Activated CD8-positive, alpha-beta T cell treated with anti-CD3 and anti-CD28 coated beads, Interleukin-2, amount 10 ng/mL, durations not matched to agents 7 days and 5 days (primary cell): ENCODE measurements at regions not wholly inside any gene's neighbourhood (a gene's known extent, or its start where the extent isn't known, plus 50 kb on each side); places are given as distances from the start of the nearest gene placed in this dataset.

Experiments
- ATAC-seq: fragments of 150-1000 bp; cut with Tn5 transposase; one replicate; pipeline ENCODE4 v1.10.0; 2021; ENCODE audit warnings: moderate library complexity
- CTCF ChIA-PET: fragments of 350-600 bp; sonication (Branson Sonifier 250); formaldehyde crosslinking; loops from one replicate; lab custom pipeline; 2021; ENCODE audit warnings: antibody characterized with exemption; lab: Charles Lee
- POLR2A ChIA-PET: fragments of 350-600 bp; sonication (Branson Sonifier 250); formaldehyde crosslinking; loops from one replicate; lab custom pipeline; 2021; ENCODE audit warnings: antibody characterized with exemption; lab: Charles Lee
- DNase-seq: peaks from one replicate; pipeline ENCODE4 v3.0.0-alpha.2; 2020
- H3K27ac Mint-ChIP-seq: one replicate; pipeline ENCODE4 v1.8.0; 2021; ENCODE audit warnings: mild to moderate bottlenecking, mixed read lengths
- H3K27me3 Mint-ChIP-seq: one replicate; pipeline ENCODE4 v1.8.0; 2021; ENCODE audit warnings: low read depth, mixed read lengths
- H3K36me3 Mint-ChIP-seq: one replicate; pipeline ENCODE4 v1.8.0; 2021; ENCODE audit warnings: low read depth, mixed read lengths
- H3K4me1 Mint-ChIP-seq: one replicate; pipeline ENCODE4 v1.8.0; 2021; ENCODE audit warnings: low read depth, mixed read lengths
- H3K4me3 Mint-ChIP-seq: one replicate; pipeline ENCODE4 v1.8.0; 2021; ENCODE audit warnings: mild to moderate bottlenecking, mixed read lengths
- H3K9me3 Mint-ChIP-seq: one replicate; pipeline ENCODE4 v1.8.0; 2022; ENCODE audit warnings: mixed read lengths; ENCODE audit not compliant: insufficient read depth

DNA sequence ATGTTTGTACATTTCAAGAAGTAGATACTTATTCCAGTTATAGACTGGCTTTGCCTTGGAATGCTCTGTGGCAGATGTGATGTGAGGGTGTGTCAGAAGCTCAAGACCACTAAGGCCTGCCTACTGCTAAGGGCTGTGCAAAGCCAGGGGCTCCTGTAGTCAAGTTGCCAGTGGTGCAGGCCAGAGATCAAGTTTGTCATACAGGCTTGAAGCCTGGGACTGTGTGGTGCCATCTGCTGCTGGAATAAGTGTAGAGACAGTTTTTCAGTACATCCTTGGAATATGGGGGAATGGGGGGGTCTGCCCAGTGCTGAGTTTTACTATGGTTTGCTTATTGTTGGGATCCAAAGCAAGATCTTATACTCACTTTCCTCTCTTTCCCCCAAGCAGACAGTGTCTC, 649.9 kb upstream of the FOXG1 start:
- POLR2A ChIA-PET: no interaction called here
- H3K27me3 Mint-ChIP-seq: no peaks in the 10 kb centered on the region
- CTCF ChIA-PET: no interaction called here
- H3K4me1 Mint-ChIP-seq: no peaks in the 10 kb centered on the region
- H3K27ac Mint-ChIP-seq: no peak overlapping the region
- no peak for DNase-seq
- H3K36me3 Mint-ChIP-seq: no peaks in the 10 kb centered on the region
- H3K4me3 Mint-ChIP-seq: no peak overlapping the region
- ATAC-seq: no peak
- peaks cover 9% of the 10 kb centered on the region for H3K9me3 Mint-ChIP-seq

DNA sequence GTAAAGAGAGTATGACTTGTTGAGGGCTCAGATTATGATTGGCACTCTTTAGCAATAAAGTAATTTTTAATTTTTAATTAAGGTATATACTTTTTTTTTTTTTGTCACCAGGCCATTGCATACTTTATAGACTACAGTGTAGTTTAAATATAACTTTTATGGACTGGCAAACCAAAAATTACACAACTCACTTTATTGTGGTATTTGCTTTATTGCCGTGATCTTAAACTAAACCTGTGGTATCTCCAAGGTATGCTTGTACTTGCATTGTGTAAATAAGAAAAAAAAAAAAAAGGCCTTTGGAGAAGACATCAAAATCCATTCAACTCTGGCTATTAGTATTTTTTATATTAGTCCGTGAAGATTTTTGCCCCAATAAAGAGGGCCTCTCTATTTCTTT, 646.7 kb upstream of the FOXG1 start:
- no peak for ATAC-seq

DNA sequence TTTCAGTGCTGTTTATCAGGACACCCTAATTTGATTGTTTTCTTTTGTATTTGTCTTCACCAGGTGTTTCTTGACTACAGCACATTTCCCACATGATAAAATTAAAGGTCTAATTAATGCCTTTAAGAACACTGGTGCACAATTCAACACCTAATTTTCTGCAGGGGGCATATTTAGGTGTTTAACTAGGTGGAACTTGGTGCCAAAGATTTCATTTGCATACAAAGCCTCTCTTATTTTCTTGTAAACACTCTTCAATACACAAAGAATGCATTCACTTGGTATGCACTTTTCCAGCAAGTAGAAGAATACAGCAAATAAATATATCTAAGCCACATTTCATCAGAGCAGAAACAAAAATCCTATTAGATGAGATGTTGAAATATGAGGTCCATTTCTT, 646.2 kb upstream of the FOXG1 start:
- DNase-seq (no peak), ATAC-seq (no peak)
- ChIA-PET POLR2A (no interaction called here), CTCF (no interaction called here)
- H3K36me3 Mint-ChIP-seq: no peaks in the 10 kb centered on the region
- H3K27me3 Mint-ChIP-seq: no peaks in the 10 kb centered on the region
- no peak overlapping the region for H3K27ac Mint-ChIP-seq
- no peak overlapping the region for H3K4me3 Mint-ChIP-seq
- H3K4me1 Mint-ChIP-seq: no peaks in the 10 kb centered on the region
- peaks cover 25% of the 10 kb centered on the region for H3K9me3 Mint-ChIP-seq

More for the DNA sequence above, 646.7 kb upstream of the FOXG1 start:
- ChIA-PET POLR2A (no interaction called here), CTCF (no interaction called here)
- H3K4me3 Mint-ChIP-seq: no peak overlapping the region
- no peaks in the 10 kb centered on the region for H3K27me3 Mint-ChIP-seq
- no peaks in the 10 kb centered on the region for H3K4me1 Mint-ChIP-seq
- DNase-seq: no peak
- H3K9me3 Mint-ChIP-seq: peaks cover 25% of the 10 kb centered on the region
- H3K36me3 Mint-ChIP-seq: no peaks in the 10 kb centered on the region
- H3K27ac Mint-ChIP-seq: no peak overlapping the region

DNA sequence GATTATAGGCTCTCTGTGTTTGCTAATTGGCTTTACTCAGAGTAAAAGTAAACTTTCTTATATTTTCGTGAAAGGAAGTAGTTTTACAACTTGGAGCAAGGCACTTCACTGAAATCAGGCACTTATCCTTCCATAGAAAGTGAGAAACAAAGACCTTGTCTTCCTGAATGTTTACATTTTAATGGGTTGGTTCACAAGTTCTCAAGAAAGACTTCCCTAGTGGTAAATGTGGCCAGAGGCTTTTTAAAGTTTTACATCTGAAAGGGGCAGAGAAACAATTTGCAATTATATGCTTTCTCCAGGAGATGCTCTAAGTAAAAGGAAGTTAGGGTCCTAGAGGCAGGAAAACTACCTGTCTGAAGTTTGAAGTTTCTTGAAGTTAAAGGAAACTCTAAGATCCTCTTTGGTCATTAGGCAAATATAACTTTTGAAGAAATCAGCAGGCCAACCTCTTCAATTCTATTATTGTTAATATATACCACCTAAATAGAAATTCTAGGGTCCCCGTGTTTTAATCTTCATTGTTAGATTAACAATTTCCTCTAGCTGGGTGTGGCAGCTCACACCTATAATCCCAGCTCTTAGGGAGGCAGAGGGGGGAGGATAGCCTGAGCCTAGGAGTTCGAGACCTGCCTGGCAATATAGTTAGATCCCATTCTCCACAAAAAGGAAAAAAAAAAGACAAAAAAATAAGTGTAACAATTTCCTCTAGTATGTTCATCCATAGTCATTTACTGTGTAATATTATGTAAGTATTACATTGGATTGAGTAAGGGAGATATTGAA, 644.9 kb upstream of the FOXG1 start:
- Mint-ChIP-seq H3K9me3 (peaks cover 19% of the 10 kb centered on the region), H3K36me3 (no peaks in the 10 kb centered on the region), H3K27ac (no peak overlapping the region), H3K4me3 (no peak overlapping the region), H3K4me1 (no peaks in the 10 kb centered on the region), H3K27me3 (no peaks in the 10 kb centered on the region)
- ATAC-seq: no peak
- ChIA-PET CTCF (no interaction called here), POLR2A (no interaction called here)
- DNase-seq: no peak

DNA sequence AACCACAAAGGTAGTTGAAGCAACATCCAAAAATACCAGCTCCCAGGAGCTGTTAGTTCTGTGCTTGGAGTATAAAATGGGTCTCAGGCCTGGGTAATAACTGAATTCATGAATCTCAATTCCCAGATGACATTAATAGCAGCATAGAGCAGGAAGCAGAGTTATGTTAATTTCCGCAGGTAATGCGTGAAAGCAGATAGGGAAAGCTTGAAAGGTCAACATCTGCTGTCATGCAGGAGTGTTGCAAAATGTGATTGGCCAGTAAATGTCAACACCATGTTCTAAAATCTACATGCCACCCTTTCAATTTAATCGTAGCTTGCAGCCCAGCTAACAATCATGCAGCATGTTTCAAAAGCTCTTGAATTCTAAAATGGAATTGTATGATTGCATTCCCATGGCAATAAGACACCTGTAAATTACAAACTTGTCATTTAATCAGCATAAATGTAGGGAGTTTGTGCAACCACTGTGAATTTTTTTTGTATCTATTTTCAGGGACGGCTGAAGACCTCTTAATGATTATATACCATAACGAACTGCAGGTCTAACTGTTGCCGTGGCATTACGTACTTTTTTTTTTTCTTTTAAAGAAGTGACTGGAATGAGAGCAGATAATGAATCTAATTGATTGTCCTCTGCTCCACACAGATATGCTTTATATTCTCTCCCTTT, 635.8 kb upstream of the FOXG1 start:
- POLR2A ChIA-PET: no interaction called here
- H3K4me3 Mint-ChIP-seq: no peak overlapping the region
- H3K27me3 Mint-ChIP-seq: no peaks in the 10 kb centered on the region
- ATAC-seq: no peak
- H3K36me3 Mint-ChIP-seq: no peaks in the 10 kb centered on the region
- peaks cover 17% of the 10 kb centered on the region for H3K9me3 Mint-ChIP-seq
- DNase-seq: no peak
- CTCF ChIA-PET: no interaction called here
- H3K27ac Mint-ChIP-seq: no peak overlapping the region
- no peaks in the 10 kb centered on the region for H3K4me1 Mint-ChIP-seq

DNA sequence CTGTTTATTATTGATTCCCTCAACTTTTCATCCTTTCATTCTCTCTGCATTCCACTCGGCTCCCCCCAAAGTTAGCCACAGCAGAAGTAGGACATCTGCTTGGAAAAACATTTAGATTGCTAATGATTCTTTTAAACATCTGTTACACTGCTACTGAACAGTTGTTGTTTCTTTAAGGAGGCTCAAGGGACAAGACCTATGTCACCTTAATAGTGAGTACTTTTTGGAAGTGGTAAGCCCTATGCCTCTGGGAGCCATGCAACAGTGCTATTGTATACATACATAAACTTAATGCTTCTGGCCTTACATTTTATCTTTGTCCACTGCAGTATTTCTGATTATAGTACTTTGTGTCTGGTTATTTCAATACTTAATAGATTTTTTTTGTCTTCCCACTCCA, 628.2 kb upstream of the FOXG1 start:
- no peak overlapping the region for H3K4me3 Mint-ChIP-seq
- DNase-seq (no peak), ATAC-seq (no peak)
- H3K27me3 Mint-ChIP-seq: no peaks in the 10 kb centered on the region
- ChIA-PET CTCF (no interaction called here), POLR2A (no interaction called here)
- H3K36me3 Mint-ChIP-seq: no peaks in the 10 kb centered on the region
- peaks cover 10% of the 10 kb centered on the region for H3K9me3 Mint-ChIP-seq
- H3K27ac Mint-ChIP-seq: no peak overlapping the region
- no peaks in the 10 kb centered on the region for H3K4me1 Mint-ChIP-seq

DNA sequence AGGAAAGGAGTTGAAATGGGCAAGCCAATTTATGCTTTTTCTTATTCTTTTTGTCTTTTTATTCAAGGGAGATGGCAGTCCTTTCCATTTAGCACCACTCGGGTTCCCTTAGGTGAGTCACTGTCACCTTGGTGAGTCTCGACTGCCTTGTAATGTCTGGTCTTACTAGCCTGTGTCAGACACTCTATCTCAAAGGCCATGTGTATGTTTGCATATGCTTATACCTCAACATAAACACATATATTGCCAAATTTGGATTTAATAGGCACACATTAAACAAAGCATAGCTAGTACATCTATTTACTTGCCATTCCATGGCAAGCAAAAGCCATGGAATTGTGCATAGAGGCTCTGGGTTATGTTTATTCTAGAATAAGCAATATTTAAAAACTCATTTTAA, 624.9 kb upstream of the FOXG1 start:
- Mint-ChIP-seq H3K4me3 (no peak overlapping the region), H3K27ac (no peak overlapping the region), H3K4me1 (no peaks in the 10 kb centered on the region), H3K36me3 (no peaks in the 10 kb centered on the region), H3K9me3 (peaks cover 5% of the 10 kb centered on the region), H3K27me3 (no peaks in the 10 kb centered on the region)
- POLR2A ChIA-PET: no interaction called here
- DNase-seq (no peak), ATAC-seq (no peak)
- CTCF ChIA-PET: no interaction called here

DNA sequence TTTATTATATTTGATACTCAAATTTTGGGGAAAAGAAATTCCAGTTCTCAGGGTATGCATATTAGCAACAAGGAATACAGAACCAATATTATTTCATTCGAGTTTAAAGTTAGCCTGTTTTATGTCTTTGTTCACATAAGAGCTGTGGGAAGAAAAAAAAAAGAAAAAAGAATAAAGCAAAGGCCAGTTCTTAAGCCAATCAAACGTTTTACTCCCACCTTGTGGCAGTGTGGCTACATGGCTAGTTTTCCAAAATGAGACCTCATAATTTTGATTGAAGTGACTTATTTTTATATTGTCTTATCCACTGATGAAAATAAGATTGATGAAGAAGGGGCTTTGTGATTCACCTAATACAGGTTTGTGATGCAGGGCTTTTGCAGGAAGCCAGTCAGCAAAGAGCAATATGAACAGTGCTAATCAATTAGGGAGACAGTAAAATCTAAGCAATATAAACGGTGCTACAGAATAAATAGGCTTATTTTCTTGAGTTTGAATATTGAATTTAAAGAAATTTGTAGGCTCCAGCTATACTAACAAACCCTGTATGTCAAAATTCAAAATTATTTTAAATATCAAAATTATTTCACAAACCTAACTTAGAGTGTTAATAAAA, 624.1 kb upstream of the FOXG1 start:
- ATAC-seq: no peak
- Mint-ChIP-seq H3K27ac (no peak overlapping the region), H3K4me1 (no peaks in the 10 kb centered on the region), H3K9me3 (peaks cover 8% of the 10 kb centered on the region), H3K36me3 (no peaks in the 10 kb centered on the region), H3K27me3 (no peaks in the 10 kb centered on the region), H3K4me3 (no peak overlapping the region)
- ChIA-PET CTCF (no interaction called here), POLR2A (no interaction called here)
- no peak for DNase-seq

DNA sequence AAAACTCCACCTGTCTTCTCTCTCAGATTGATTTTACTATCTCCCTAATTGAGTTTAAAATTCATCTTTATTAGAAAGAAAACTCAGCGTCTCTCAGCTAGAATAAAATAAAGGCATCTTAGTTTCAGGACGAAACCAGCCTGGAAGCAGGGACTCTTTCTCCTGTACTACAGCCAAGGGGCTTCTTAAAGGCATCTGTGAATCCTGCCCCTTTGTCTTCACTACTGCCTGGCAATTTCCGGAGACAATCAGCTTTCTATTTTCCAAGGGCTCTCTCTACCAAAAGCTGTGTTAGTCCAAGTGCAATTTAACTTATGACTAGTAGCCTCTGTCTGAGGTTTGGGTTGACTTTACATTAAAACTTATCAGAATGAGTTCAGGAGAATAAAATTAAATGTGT, 623.3 kb upstream of the FOXG1 start:
- POLR2A ChIA-PET: no interaction called here
- CTCF ChIA-PET: no interaction called here
- DNase-seq (no peak), ATAC-seq (no peak)
- H3K27ac Mint-ChIP-seq: no peak overlapping the region
- peaks cover 7% of the 10 kb centered on the region for H3K9me3 Mint-ChIP-seq
- no peaks in the 10 kb centered on the region for H3K36me3 Mint-ChIP-seq
- H3K4me1 Mint-ChIP-seq: no peaks in the 10 kb centered on the region
- H3K4me3 Mint-ChIP-seq: no peak overlapping the region
- H3K27me3 Mint-ChIP-seq: no peaks in the 10 kb centered on the region

DNA sequence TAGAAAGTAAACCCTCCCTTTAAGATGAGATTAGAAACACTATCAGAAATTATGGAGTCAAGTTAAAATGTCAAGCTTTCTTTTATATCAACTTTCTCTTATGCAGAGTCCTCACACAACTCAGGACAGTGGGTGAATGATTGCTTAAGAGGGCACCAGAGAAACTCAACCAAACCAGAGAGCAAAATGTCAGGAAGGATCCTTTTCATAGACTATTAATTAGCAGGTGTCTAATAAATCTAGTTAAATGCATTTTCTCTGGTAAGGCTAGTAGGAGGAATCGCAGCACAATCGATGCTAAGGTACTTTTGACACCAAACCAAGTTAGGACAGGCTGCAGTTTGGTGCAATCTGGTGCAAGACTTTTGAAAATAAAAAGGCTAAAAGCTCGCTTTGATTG, 614.7 kb upstream of the FOXG1 start:
- CTCF ChIA-PET: no interaction called here
- POLR2A ChIA-PET: no interaction called here
- H3K27me3 Mint-ChIP-seq: no peaks in the 10 kb centered on the region
- H3K4me1 Mint-ChIP-seq: no peaks in the 10 kb centered on the region
- peaks cover 7% of the 10 kb centered on the region for H3K9me3 Mint-ChIP-seq
- DNase-seq (no peak), ATAC-seq (no peak)
- no peak overlapping the region for H3K4me3 Mint-ChIP-seq
- H3K27ac Mint-ChIP-seq: no peak overlapping the region
- H3K36me3 Mint-ChIP-seq: no peaks in the 10 kb centered on the region

DNA sequence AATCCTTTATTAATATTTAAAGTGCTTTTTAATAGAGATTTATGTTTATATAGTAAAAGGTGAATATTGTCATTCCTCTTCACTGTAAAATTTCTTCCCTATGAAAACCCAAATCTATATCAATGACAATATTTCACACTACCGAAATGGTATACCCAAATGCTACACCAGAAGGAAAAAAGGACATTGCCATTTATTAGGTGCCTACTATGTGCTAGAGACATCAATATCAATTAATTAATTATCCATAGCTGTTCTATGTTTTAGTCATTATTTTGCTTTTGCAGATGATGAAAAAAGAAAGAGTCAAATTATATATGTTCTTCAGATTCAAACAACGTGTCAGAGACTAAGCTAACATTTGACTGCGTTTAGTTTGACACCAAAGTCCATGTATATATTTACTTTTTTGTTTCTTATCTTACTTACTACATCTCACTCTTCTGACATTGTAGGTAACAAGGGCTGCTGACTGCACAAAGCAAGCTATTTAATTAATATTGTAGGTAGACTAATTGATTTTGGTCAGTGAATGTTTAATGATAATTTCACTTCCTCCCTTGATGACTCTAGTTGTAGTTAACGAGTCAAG, 614.0 kb upstream of the FOXG1 start:
- Mint-ChIP-seq H3K9me3 (peaks cover 4% of the 10 kb centered on the region), H3K4me3 (no peak overlapping the region), H3K27ac (no peak overlapping the region), H3K4me1 (no peaks in the 10 kb centered on the region), H3K27me3 (no peaks in the 10 kb centered on the region), H3K36me3 (no peaks in the 10 kb centered on the region)
- DNase-seq: no peak
- ATAC-seq: no peak
- POLR2A ChIA-PET: no interaction called here
- CTCF ChIA-PET: no interaction called here

DNA sequence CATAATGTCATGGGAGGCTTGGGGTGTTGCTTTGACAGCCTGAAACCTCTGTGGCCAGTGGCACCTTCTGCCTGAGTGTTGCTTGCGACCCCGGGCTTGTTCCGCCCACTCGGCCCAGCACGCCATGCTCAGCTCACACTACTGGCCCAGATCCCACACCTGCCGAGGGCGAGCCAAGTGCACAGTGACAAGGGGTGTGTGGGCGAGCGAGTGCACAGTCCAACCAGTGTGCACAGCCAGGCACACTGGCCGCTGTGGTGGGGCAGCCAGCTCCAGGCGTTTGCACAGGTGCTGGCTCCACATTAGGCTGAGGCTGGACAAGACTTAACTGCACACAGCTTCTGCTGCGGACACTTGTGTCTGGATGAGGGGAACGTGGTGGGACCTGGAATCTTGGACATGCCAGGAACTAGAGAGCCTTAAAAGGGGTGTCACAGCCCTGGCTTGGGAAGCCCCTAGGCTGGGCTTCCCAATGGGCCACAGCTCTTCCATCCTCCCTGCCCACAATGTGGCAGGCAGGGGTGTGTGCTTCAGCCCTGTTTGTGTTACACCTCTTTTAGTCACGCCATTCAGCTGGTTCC, 609.2 kb upstream of the FOXG1 start:
- Mint-ChIP-seq H3K9me3 (peaks cover 4% of the 10 kb centered on the region), H3K4me1 (no peaks in the 10 kb centered on the region), H3K4me3 (no peak overlapping the region), H3K27ac (no peak overlapping the region), H3K36me3 (no peaks in the 10 kb centered on the region), H3K27me3 (no peaks in the 10 kb centered on the region)
- no peak for ATAC-seq
- POLR2A ChIA-PET: no interaction called here
- DNase-seq: no peak
- CTCF ChIA-PET: no interaction called here
